A549 (cell line): ENCODE measurements at regions not wholly inside any gene's neighbourhood (a gene's known extent, or its start where the extent isn't known, plus 50 kb on each side); places are given as distances from the start of the nearest gene placed in this dataset.

Source experiments
- ATAC-seq, 2 experiments: fragments of 200-7000 bp in 1 of 2; fragments of >200 bp in 1 of 2; cut with Nextera tagmentation in 1 of 2; cut with Tn5 transposase in 1 of 2; 3 replicates each; pipeline versions ENCODE4 v1.8.0 to v1.9.1; 2018 to 2020; ENCODE audit warnings: mild to moderate bottlenecking in 1 of 2, moderate library complexity in 1 of 2
- CTCF ChIA-PET: fragments of 300-600 bp; sonication (Branson Sonifier 250); formaldehyde crosslinking; extraction: SDS; loops from one replicate; lab custom pipeline; 2021; ENCODE audit warnings: antibody characterized with exemption, inconsistent platforms; lab: Yijun Ruan, JAX
- POLR2A ChIA-PET: fragments of 350-600 bp; formaldehyde crosslinking; extraction: SDS; loops from one replicate; lab custom pipeline; 2021; ENCODE audit warnings: antibody characterized with exemption, inconsistent platforms; lab: Yijun Ruan, JAX
- DNase-seq, 2 experiments: peaks; one replicate each; pipeline versions ENCODE4 v3.0.0 to v3.0.0-alpha.2; 2011 to 2016; ENCODE audit warnings: low read depth in 1 of 2, low spot score in 1 of 2
- FAIRE-seq: peaks from 2 replicates; lab custom pipeline; 2011; peaks lifted over from hg19 to GRCh38; lab: Jason Lieb, UNC
- H3K27ac ChIP-seq, 2 experiments: fragments of >200 bp; sonication (Bioruptor Twin); formaldehyde crosslinking; 3 replicates each; pipeline ENCODE4 v1.5.1; 2016 to 2017
- H3K4me1 ChIP-seq: fragments of >200 bp; sonication (Bioruptor Twin); formaldehyde crosslinking; 3 replicates; pipeline ENCODE4 v1.6.1; 2016
- H3K4me2 ChIP-seq: fragments of >200 bp; sonication (Bioruptor Twin); formaldehyde crosslinking; 3 replicates; pipeline ENCODE4 v1.6.1; 2016
- H3K4me3 ChIP-seq: fragments of >200 bp; sonication (Bioruptor Twin); formaldehyde crosslinking; 3 replicates; pipeline ENCODE4 v1.5.1; 2016
- H3K9me3 ChIP-seq: fragments of >200 bp; sonication (Bioruptor Twin); formaldehyde crosslinking; 3 replicates; pipeline ENCODE4 v1.6.1; 2016
- ATOH8 ChIP-seq: fragments of 250-450 bp; sonication (Bioruptor Pico); IDR thresholded peaks from 2 replicates; pipeline ENCODE4 v1.5.0; 2020; ENCODE audit warnings: low read depth, mild to moderate bottlenecking, moderate library complexity
- BHLHE40 ChIP-seq: IDR thresholded peaks from 2 replicates; pipeline ENCODE4 v1.6.1; 2012; ENCODE audit warnings: low read depth, low read length, inconsistent platforms
- CBX2 ChIP-seq: fragments of 200-600 bp; sonication (generic); IDR thresholded peaks from 2 replicates; pipeline ENCODE4 v1.6.1; 2016; ENCODE audit warnings: low read depth, mild to moderate bottlenecking, borderline replicate concordance
- CHD2 ChIP-seq: fragments of 150-350 bp; IDR thresholded peaks from 2 replicates; pipeline ENCODE4 v1.6.1; 2014; ENCODE audit warnings: low read length; ENCODE audit not compliant: partially characterized antibody
- E2F6 ChIP-seq: IDR thresholded peaks from 2 replicates; pipeline ENCODE4 v1.6.1; 2012; ENCODE audit warnings: low read depth, borderline replicate concordance
- EHMT2 ChIP-seq: fragments of 200-600 bp; sonication (generic); IDR thresholded peaks from 2 replicates; pipeline ENCODE4 v1.6.1; 2016; ENCODE audit warnings: antibody characterized with exemption, low read depth, mild to moderate bottlenecking, moderate library complexity
- ELK1 ChIP-seq: fragments of 150-350 bp; IDR thresholded peaks from 2 replicates; pipeline ENCODE4 v1.6.1; 2014; ENCODE audit warnings: low read depth, mild to moderate bottlenecking, low read length
- EP300 ChIP-seq, 2 experiments: fragments of >200 bp; sonication (Bioruptor Twin); formaldehyde crosslinking; IDR thresholded peaks; 2 replicates in 1 of 2; 3 replicates in 1 of 2; pipeline ENCODE4 v1.6.1; 2016 to 2017
- FOSB ChIP-seq: fragments of 250-450 bp; sonication (Bioruptor Pico); IDR thresholded peaks from 2 replicates; pipeline ENCODE4 v1.5.0; 2020; ENCODE audit warnings: mild to moderate bottlenecking, moderate library complexity
- FOXS1 ChIP-seq: fragments of 250-450 bp; sonication (Bioruptor Pico); IDR thresholded peaks from 2 replicates; pipeline ENCODE4 v1.5.0; 2020; ENCODE audit warnings: mild to moderate bottlenecking, moderate library complexity
- GATA3 ChIP-seq: IDR thresholded peaks from 2 replicates; pipeline ENCODE4 v1.6.1; 2012; ENCODE audit warnings: borderline replicate concordance
- HES2 ChIP-seq: fragments of >200 bp; sonication (Bioruptor Twin); formaldehyde crosslinking; IDR thresholded peaks from 2 replicates; pipeline ENCODE4 v1.6.1; 2016
- HOXA7 ChIP-seq: fragments of 250-450 bp; sonication (Bioruptor Pico); IDR thresholded peaks from 2 replicates; pipeline ENCODE4 v1.5.0; 2020; ENCODE audit warnings: mild to moderate bottlenecking, moderate library complexity
- HOXB5 ChIP-seq: fragments of 250-450 bp; sonication (Bioruptor Pico); IDR thresholded peaks from 2 replicates; pipeline ENCODE4 v1.5.0; 2020; ENCODE audit warnings: mild to moderate bottlenecking, moderate library complexity
- KDM1A ChIP-seq: fragments of 200-600 bp; sonication (generic); IDR thresholded peaks from 2 replicates; pipeline ENCODE4 v1.6.1; 2016; ENCODE audit warnings: low read depth, mild to moderate bottlenecking
- KDM5A ChIP-seq: fragments of 200-600 bp; sonication (generic); IDR thresholded peaks from 2 replicates; pipeline ENCODE4 v1.6.1; 2016; ENCODE audit warnings: antibody characterized with exemption, mild to moderate bottlenecking
- MAZ ChIP-seq: fragments of 150-350 bp; IDR thresholded peaks from 2 replicates; pipeline ENCODE4 v1.6.1; 2014; ENCODE audit warnings: antibody characterized with exemption, low read depth, low read length, borderline replicate concordance
- MYC ChIP-seq: IDR thresholded peaks from 2 replicates; pipeline ENCODE4 v1.6.1; 2012; ENCODE audit warnings: mild to moderate bottlenecking, inconsistent platforms, low read length, improper control_type of control experiment, borderline replicate concordance
- POLR2A ChIP-seq: IDR thresholded peaks from 2 replicates; pipeline ENCODE4 v1.6.1; 2012; ENCODE audit warnings: mild to moderate bottlenecking, low read length
- RARB ChIP-seq: fragments of 250-450 bp; sonication (Bioruptor Pico); IDR thresholded peaks from 2 replicates; pipeline ENCODE4 v1.8.0; 2021; ENCODE audit warnings: mild to moderate bottlenecking, moderate library complexity
- RCOR1 ChIP-seq: fragments of 150-350 bp; IDR thresholded peaks from 2 replicates; pipeline ENCODE4 v1.6.1; 2014; ENCODE audit warnings: antibody characterized with exemption, low read length, low read depth
- RNF2 ChIP-seq: fragments of 200-600 bp; sonication (generic); IDR thresholded peaks from 2 replicates; pipeline ENCODE4 v1.6.1; 2016; ENCODE audit warnings: low read depth, mild to moderate bottlenecking, antibody characterized with exemption, moderate library complexity, borderline replicate concordance
- SMC3 ChIP-seq: fragments of >200 bp; sonication (Bioruptor Twin); formaldehyde crosslinking; IDR thresholded peaks from 3 replicates; pipeline ENCODE4 v1.6.1; 2018; ENCODE audit warnings: inconsistent platforms
- TP53 ChIP-seq: fragments of 250-450 bp; sonication (Bioruptor Pico); IDR thresholded peaks from 2 replicates; pipeline ENCODE4 v1.5.0; 2021; ENCODE audit warnings: mild to moderate bottlenecking, moderate library complexity
- ZC3H11A ChIP-seq: fragments of 450-650 bp; IDR thresholded peaks from 2 replicates; pipeline ENCODE4 v1.6.1; 2014; ENCODE audit warnings: antibody characterized with exemption, mild to moderate bottlenecking
- ZFP36 ChIP-seq: fragments of 450-650 bp; IDR thresholded peaks from 2 replicates; pipeline ENCODE4 v1.6.1; 2014; ENCODE audit warnings: borderline replicate concordance; ENCODE audit not compliant: partially characterized antibody
- ZSCAN20 ChIP-seq: fragments of 250-450 bp; sonication (Bioruptor Pico); IDR thresholded peaks from 2 replicates; pipeline ENCODE4 v1.8.0; 2022; ENCODE audit warnings: mild to moderate bottlenecking, moderate library complexity
- WGBS: methylation state at CpG from one replicate; pipeline ENCODE4 v1.1.6; 2017; ENCODE audit errors: missing lambda C conversion rate; 5-methylcytosine and 5-hydroxymethylcytosine counted together

GRCh38 chr3:1945698-1946097, 153.0 kb upstream of the CNTN4 start:
- DNase-seq (no peak), FAIRE-seq (no peak), ATAC-seq (no peak)
- Histone ChIP-seq H3K27ac (no peak overlapping the region), H3K9me3 (peaks cover 4% of the 10 kb centered on the region; the same call in 1 of the 3 replicates), H3K4me2 (no peak overlapping the region), H3K4me1 (no peaks in the 10 kb centered on the region), H3K4me3 (no peak overlapping the region)
- CTCF ChIA-PET, result no interaction called here
- TF ChIP-seq TP53 (CRISPR knock-in tag) (no peak), MAZ (no peak), KDM1A (no peak), RNF2 (no peak), HES2 (no peak), POLR2A (no peak), KDM5A (no peak), EHMT2 (no peak), ZFP36 (no peak), RCOR1 (no peak), HOXB5 (CRISPR knock-in tag) (no peak), ELK1 (no peak), CHD2 (no peak), RARB (CRISPR knock-in tag) (no peak)
- POLR2A ChIA-PET, result no interaction called here

- Histone ChIP-seq H3K9me3 (no peaks in the 10 kb centered on the region), H3K4me2 (no peak overlapping the region), H3K27ac (no peak overlapping the region), H3K4me3 (no peak overlapping the region)
- FAIRE-seq (no peak), ATAC-seq (no peak)
- TF ChIP-seq MYC (no peak), RNF2 (no peak), CBX2 (no peak), GATA3 (no peak), HOXA7 (CRISPR knock-in tag) (no peak), ZFP36 (no peak), FOXS1 (CRISPR knock-in tag) (no peak), FOSB (no peak), EP300 (IDR thresholded peaks at IDR 0.05) (no peak), TP53 (CRISPR knock-in tag) (no peak), ZC3H11A (no peak), ATOH8 (CRISPR knock-in tag) (no peak), E2F6 (no peak), SMC3 (no peak), ZSCAN20 (no peak), BHLHE40 (no peak), KDM5A (no peak), RARB (CRISPR knock-in tag) (no peak)
- TF ChIP-seq, all 56 proteins: peak for 0
- WGBS, result 28% methylated on average over 7 of the region's 7 CpGs
- POLR2A ChIA-PET, result no interaction called here
- H3K4me1 ChIP-seq, result no peaks in the 10 kb centered on the region
- CTCF ChIA-PET, result no interaction called here
- no peak for DNase-seq
Observed at GRCh38 chr3:1953536-1953935, 145.1 kb upstream of the CNTN4 start.
